Mesenchymal stem cell (in vitro differentiated cells and primary cell): ENCODE measurements at regions not wholly inside any gene's neighbourhood (a gene's known extent, or its start where the extent isn't known, plus 50 kb on each side); places are given as distances from the start of the nearest gene placed in this dataset.

Experiments used
- DNase-seq: peaks from one replicate; pipeline ENCODE4 v3.0.0-alpha.2; 2013
- H2AFZ ChIP-seq: one replicate; pipeline ENCODE4 v1.6.1; 2013; ENCODE audit warnings: low read depth, mild to moderate bottlenecking, control low read depth, inconsistent platforms, low read length, moderate library complexity
- H2AK5ac ChIP-seq: 2 replicates; pipeline ENCODE4 v1.6.1; 2013; ENCODE audit warnings: low read length, moderate library complexity, mild to moderate bottlenecking, inconsistent platforms; ENCODE audit not compliant: severe bottlenecking
- H2BK120ac ChIP-seq: one replicate; pipeline ENCODE4 v1.6.1; 2013; ENCODE audit warnings: low read depth, mild to moderate bottlenecking, inconsistent platforms, low read length, moderate library complexity
- H2BK12ac ChIP-seq, 2 experiments: one replicate each; pipeline ENCODE4 v1.6.1; 2013; ENCODE audit warnings: inconsistent platforms in 2 of 2, low read length in 2 of 2, mild to moderate bottlenecking in 2 of 2, moderate library complexity in 2 of 2, control low read depth in 1 of 2
- H2BK15ac ChIP-seq: one replicate; pipeline ENCODE4 v1.6.1; 2013; ENCODE audit warnings: mild to moderate bottlenecking, low read depth, inconsistent platforms; ENCODE audit not compliant: poor library complexity, severe bottlenecking
- H2BK5ac ChIP-seq: 2 replicates; pipeline ENCODE4 v1.6.1; 2013; ENCODE audit warnings: low read depth, mild to moderate bottlenecking, low read length, control low read depth, inconsistent platforms; ENCODE audit not compliant: poor library complexity, severe bottlenecking
- H3K14ac ChIP-seq, 2 experiments: one replicate each; pipeline ENCODE4 v1.6.1; 2013; ENCODE audit warnings: inconsistent platforms in 2 of 2, low read length in 2 of 2, control low read depth in 1 of 2, mild to moderate bottlenecking in 1 of 2, moderate library complexity in 1 of 2
- H3K18ac ChIP-seq, 2 experiments: one replicate each; pipeline ENCODE4 v1.6.1; 2013; ENCODE audit warnings: inconsistent platforms in 2 of 2, low read length in 2 of 2, control low read depth in 1 of 2, low read depth in 1 of 2, mild to moderate bottlenecking in 1 of 2
- H3K23ac ChIP-seq, 2 experiments: one replicate each; pipeline ENCODE4 v1.6.1; 2013; ENCODE audit warnings: inconsistent platforms in 2 of 2, low read length in 2 of 2, mild to moderate bottlenecking in 2 of 2, moderate library complexity in 2 of 2, control low read depth in 1 of 2
- H3K27ac ChIP-seq: 2 replicates; pipeline ENCODE4 v1.5.1; 2013; ENCODE audit warnings: mild to moderate bottlenecking, moderate library complexity, low read length, control low read depth, inconsistent platforms; ENCODE audit not compliant: poor library complexity, severe bottlenecking
- H3K27me3 ChIP-seq, 2 experiments: 2 replicates each; pipeline versions ENCODE4 v1.6.1 to v1.7.0; 2013; ENCODE audit warnings: low read length in 2 of 2, mild to moderate bottlenecking in 2 of 2, moderate library complexity in 2 of 2, control low read depth in 1 of 2, inconsistent platforms in 1 of 2; ENCODE audit not compliant: control insufficient read depth in 1 of 2, insufficient read depth in 1 of 2
- H3K36me3 ChIP-seq, 2 experiments: 2 replicates each; pipeline versions ENCODE4 v1.6.1 to v1.7.0; 2013; ENCODE audit warnings: low read length in 2 of 2, control low read depth in 1 of 2, inconsistent platforms in 1 of 2, low read depth in 1 of 2, mild to moderate bottlenecking in 1 of 2; ENCODE audit not compliant: insufficient read depth in 2 of 2, control insufficient read depth in 1 of 2
- H3K4ac ChIP-seq, 2 experiments: one replicate each; pipeline ENCODE4 v1.6.1; 2013; ENCODE audit warnings: inconsistent platforms in 2 of 2, low read length in 2 of 2, mild to moderate bottlenecking in 2 of 2, moderate library complexity in 2 of 2, control low read depth in 1 of 2, low read depth in 1 of 2
- H3K4me1 ChIP-seq: 2 replicates; pipeline ENCODE4 v1.6.1; 2013; ENCODE audit warnings: low read depth, low read length, control low read depth; ENCODE audit not compliant: control insufficient read depth, insufficient read depth
- H3K4me2 ChIP-seq: 2 replicates; pipeline ENCODE4 v1.6.1; 2013; ENCODE audit warnings: low read length, mild to moderate bottlenecking, inconsistent platforms; ENCODE audit not compliant: poor library complexity, severe bottlenecking
- H3K4me3 ChIP-seq, 2 experiments: 2 replicates each; pipeline versions ENCODE4 v1.5.1 to v1.7.0; 2013; ENCODE audit warnings: low read length in 2 of 2, mild to moderate bottlenecking in 2 of 2, control low read depth in 1 of 2, low read depth in 1 of 2; ENCODE audit not compliant: insufficient read depth in 1 of 2
- H3K79me1 ChIP-seq: replicated peaks from 2 replicates; pipeline ENCODE4 v1.6.1; 2013; ENCODE audit warnings: mild to moderate bottlenecking, control low read depth, low read length, inconsistent platforms; ENCODE audit not compliant: poor library complexity, severe bottlenecking
- H3K9ac ChIP-seq: 2 replicates; pipeline ENCODE4 v1.7.0; 2013; ENCODE audit warnings: mild to moderate bottlenecking, low read length, moderate library complexity
- H3K9me3 ChIP-seq: 2 replicates; pipeline ENCODE4 v1.7.0; 2013; ENCODE audit warnings: mild to moderate bottlenecking, low read length; ENCODE audit not compliant: control insufficient read depth
- H4K8ac ChIP-seq: one replicate; pipeline ENCODE4 v1.6.1; 2013; ENCODE audit warnings: inconsistent platforms, mild to moderate bottlenecking, low read length, moderate library complexity
- H4K91ac ChIP-seq: one replicate; pipeline ENCODE4 v1.6.1; 2013; ENCODE audit warnings: mild to moderate bottlenecking, low read length, inconsistent platforms
- WGBS: methylation state at CpG from one replicate; pipeline ENCODE4 v1.1.7; 2013; ENCODE audit warnings: mixed read lengths; 5-methylcytosine and 5-hydroxymethylcytosine counted together

DNA sequence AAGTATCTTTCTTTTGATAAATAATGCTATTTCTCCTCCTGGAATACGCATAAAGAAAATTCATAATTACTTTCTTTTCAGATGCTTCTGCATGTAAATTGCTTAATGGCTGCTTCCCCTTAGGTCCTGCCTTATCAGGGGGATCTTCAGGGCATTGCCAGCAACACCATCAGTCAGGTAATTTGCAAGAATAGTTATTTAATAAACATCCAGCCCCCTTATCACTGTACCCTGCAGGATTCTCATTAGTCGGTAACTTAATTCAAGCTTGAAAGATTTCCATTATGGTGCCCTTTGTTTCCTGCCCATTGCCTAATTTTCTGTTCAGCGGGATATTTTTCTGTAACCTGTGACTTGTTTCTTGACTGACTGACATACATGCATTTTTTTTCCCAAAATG, 414.5 kb downstream of the MFSD1 start:
- no peak overlapping the region for H2BK5ac ChIP-seq
- no peak overlapping the region for H3K14ac ChIP-seq
- no peak overlapping the region for H2BK15ac ChIP-seq
- H3K4me3 ChIP-seq: no peak overlapping the region
- H3K4me2 ChIP-seq: no peak overlapping the region
- 100% methylated on average over 3 of the region's 3 CpGs for WGBS
- H3K4ac ChIP-seq: no peak overlapping the region
- H4K8ac ChIP-seq: no peak overlapping the region
- H2AK5ac ChIP-seq: no peak overlapping the region
- DNase-seq: no peak
- no peaks in the 10 kb centered on the region for H3K27me3 ChIP-seq
- H2BK12ac ChIP-seq: no peak overlapping the region
- H3K36me3 ChIP-seq: no peaks in the 10 kb centered on the region
- no peak overlapping the region for H4K91ac ChIP-seq
- no peaks in the 10 kb centered on the region for H3K4me1 ChIP-seq
- no peaks in the 10 kb centered on the region for H3K79me1 ChIP-seq
- no peak overlapping the region for H3K18ac ChIP-seq
- H3K23ac ChIP-seq: no peak overlapping the region
- no peak overlapping the region for H2BK120ac ChIP-seq
- H3K9ac ChIP-seq: no peak overlapping the region
- no peak overlapping the region for H2AFZ ChIP-seq
- no peak overlapping the region for H3K27ac ChIP-seq
- H3K9me3 ChIP-seq: no peaks in the 10 kb centered on the region

DNA sequence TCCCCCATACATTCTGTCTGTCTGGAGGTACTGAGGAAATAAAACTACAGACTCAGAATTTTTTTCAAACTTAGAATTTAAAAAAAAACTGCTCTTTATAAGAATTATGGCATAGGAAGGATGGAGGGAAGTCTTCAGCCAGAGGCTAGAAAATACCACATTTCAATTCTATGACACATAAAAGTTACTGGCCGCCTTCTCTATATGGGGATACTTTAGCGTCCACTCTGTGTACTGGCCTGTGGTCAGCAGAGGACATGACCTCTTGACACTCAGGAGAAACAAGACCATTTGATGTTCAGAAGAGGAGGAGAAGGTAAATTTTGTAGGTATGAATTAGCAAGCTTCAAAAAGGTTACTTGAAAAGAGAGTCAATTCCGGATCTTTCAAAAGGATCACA, 417.4 kb downstream of the MFSD1 start:
- Histone ChIP-seq H2BK120ac (no peak overlapping the region), H4K8ac (no peak overlapping the region), H3K27me3 (no peaks in the 10 kb centered on the region), H2AK5ac (no peak overlapping the region), H4K91ac (no peak overlapping the region), H3K18ac (no peak overlapping the region), H3K4me3 (no peak overlapping the region), H2AFZ (no peak overlapping the region), H3K27ac (no peak overlapping the region), H2BK5ac (no peak overlapping the region), H3K9me3 (no peaks in the 10 kb centered on the region), H3K4me1 (no peaks in the 10 kb centered on the region), H2BK15ac (no peak overlapping the region), H2BK12ac (no peak overlapping the region), H3K4ac (no peak overlapping the region), H3K23ac (no peak overlapping the region), H3K36me3 (no peaks in the 10 kb centered on the region), H3K14ac (no peak overlapping the region), H3K9ac (no peak overlapping the region), H3K79me1 (no peaks in the 10 kb centered on the region), H3K4me2 (no peak overlapping the region)
- no peak for DNase-seq
- WGBS: 96% methylated on average over 2 of the region's 3 CpGs

DNA sequence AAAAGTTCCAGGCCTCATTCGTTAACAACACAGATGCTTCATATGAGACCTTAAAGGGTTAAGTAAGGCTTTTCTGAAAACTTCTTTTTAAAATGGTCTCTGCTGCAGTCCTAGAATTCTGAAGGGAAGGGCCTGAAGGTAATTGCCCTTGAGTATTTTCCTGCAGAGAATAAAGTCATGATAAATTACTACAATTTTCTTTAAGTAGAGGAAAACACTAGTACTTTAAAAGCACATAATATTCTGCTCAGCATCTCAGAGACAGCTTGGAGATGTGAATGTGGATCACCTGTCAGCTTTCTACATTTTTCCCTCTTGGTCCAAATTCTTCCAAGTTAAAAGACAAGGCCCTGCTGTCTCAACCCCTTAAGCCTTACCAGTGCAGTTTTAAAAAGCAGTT, 419.5 kb downstream of the MFSD1 start:
- H3K27me3 ChIP-seq: no peaks in the 10 kb centered on the region
- H3K23ac ChIP-seq: no peak overlapping the region
- no peak overlapping the region for H2BK15ac ChIP-seq
- no peak overlapping the region for H2AFZ ChIP-seq
- H2BK120ac ChIP-seq: no peak overlapping the region
- no peak for DNase-seq
- H3K9me3 ChIP-seq: no peaks in the 10 kb centered on the region
- no peak overlapping the region for H3K27ac ChIP-seq
- H4K8ac ChIP-seq: no peak overlapping the region
- no peak overlapping the region for H2BK5ac ChIP-seq
- H3K4ac ChIP-seq: no peak overlapping the region
- no peak overlapping the region for H3K14ac ChIP-seq
- no peaks in the 10 kb centered on the region for H3K4me1 ChIP-seq
- no peak overlapping the region for H4K91ac ChIP-seq
- H3K4me2 ChIP-seq: no peak overlapping the region
- no peak overlapping the region for H2AK5ac ChIP-seq
- no peak overlapping the region for H2BK12ac ChIP-seq
- no peak overlapping the region for H3K4me3 ChIP-seq
- no peak overlapping the region for H3K9ac ChIP-seq
- no peaks in the 10 kb centered on the region for H3K79me1 ChIP-seq
- H3K36me3 ChIP-seq: no peaks in the 10 kb centered on the region
- WGBS: 100% methylated on average over 1 of the region's 1 CpG
- no peak overlapping the region for H3K18ac ChIP-seq

DNA sequence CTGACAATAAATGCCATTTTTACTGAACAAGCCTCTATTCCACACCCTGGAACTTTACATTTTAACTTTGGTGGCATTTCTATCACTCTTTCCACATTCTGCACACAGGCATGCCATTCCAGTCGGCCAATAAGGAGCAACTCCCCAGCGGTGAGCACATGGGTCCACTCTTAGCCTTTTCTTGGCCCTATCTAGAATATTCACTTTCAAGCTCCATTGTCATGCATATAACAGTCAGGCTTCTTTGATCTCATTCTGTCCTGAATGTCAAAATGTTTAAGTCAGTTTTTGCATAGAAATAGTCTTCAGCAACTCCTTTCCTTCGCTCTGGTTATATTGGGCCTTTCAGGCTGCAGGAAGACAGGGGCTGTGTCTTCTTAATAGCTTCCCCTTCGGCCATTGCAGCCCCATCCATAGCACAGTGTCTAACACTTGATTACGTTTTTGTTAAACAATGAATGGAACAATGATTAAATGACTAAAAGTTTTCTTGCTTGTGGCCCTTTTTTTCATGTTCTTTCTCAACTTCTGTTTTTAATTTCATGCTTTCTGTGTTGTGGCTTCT, 427.3 kb downstream of the MFSD1 start:
- Histone ChIP-seq H4K8ac (no peak overlapping the region), H3K9ac (no peak overlapping the region), H2BK15ac (no peak overlapping the region), H2BK12ac (no peak overlapping the region), H2AK5ac (no peak overlapping the region), H3K4ac (no peak overlapping the region), H4K91ac (no peak overlapping the region), H3K4me2 (no peak overlapping the region), H3K27ac (no peak overlapping the region), H3K14ac (no peak overlapping the region), H3K4me1 (no peaks in the 10 kb centered on the region), H2BK120ac (no peak overlapping the region), H3K9me3 (no peaks in the 10 kb centered on the region), H3K23ac (no peak overlapping the region), H3K27me3 (no peaks in the 10 kb centered on the region), H3K36me3 (no peaks in the 10 kb centered on the region), H3K18ac (no peak overlapping the region), H3K4me3 (no peak overlapping the region), H3K79me1 (no peaks in the 10 kb centered on the region), H2BK5ac (no peak overlapping the region), H2AFZ (no peak overlapping the region)
- DNase-seq: no peak
- WGBS: 88% methylated on average over 3 of the region's 5 CpGs
